Muscle of leg (tissue), 3 donors: ENCODE measurements at regions not wholly inside any gene's neighbourhood (a gene's known extent, or its start where the extent isn't known, plus 50 kb on each side); places are given as distances from the start of the nearest gene placed in this dataset.

ENCODE experiments used
- DNase-seq: peaks from one replicate; pipeline ENCODE4 v3.0.0; 2013
- H3K27ac ChIP-seq: one replicate; pipeline ENCODE4 v1.5.1; 2013; ENCODE audit warnings: mild to moderate bottlenecking, low read length, control low read depth
- H3K27me3 ChIP-seq: one replicate; pipeline ENCODE4 v1.6.1; 2013; ENCODE audit warnings: low read length; ENCODE audit not compliant: control insufficient read depth, insufficient read depth
- H3K36me3 ChIP-seq: one replicate; pipeline ENCODE4 v1.6.1; 2013; ENCODE audit warnings: low read length; ENCODE audit not compliant: control insufficient read depth, insufficient read depth
- H3K4me1 ChIP-seq: one replicate; pipeline ENCODE4 v1.6.1; 2013; ENCODE audit warnings: low read length; ENCODE audit not compliant: control insufficient read depth, insufficient read depth
- H3K4me3 ChIP-seq: one replicate; pipeline ENCODE4 v1.5.1; 2013; ENCODE audit warnings: low read length, control low read depth
- H3K9me3 ChIP-seq: replicated peaks from 2 replicates; pipeline ENCODE4 v1.6.1; 2013; ENCODE audit warnings: low read depth, low read length; ENCODE audit not compliant: control insufficient read depth
- WGBS: methylation state at CpG from one replicate; pipeline ENCODE4 v1.1.5; 2013; ENCODE audit warnings: missing lambda C conversion rate; ENCODE audit not compliant: insufficient coverage; 5-methylcytosine and 5-hydroxymethylcytosine counted together

GRCh38 chr7:12111422-12112405, 99.4 kb upstream of the TMEM106B start:
- DNase-seq: peak; percentile 27
- Histone ChIP-seq H3K4me3 (peak overlapping the region; percentile 23), H3K27ac (no peak overlapping the region), H3K9me3 (no peaks in the 10 kb centered on the region), H3K27me3 (peaks cover 8% of the 10 kb centered on the region), H3K4me1 (no peaks in the 10 kb centered on the region), H3K36me3 (no peaks in the 10 kb centered on the region)
- 4% methylated on average over 44 of the region's 47 CpGs for WGBS

- no peaks in the 10 kb centered on the region for H3K27me3 ChIP-seq
- WGBS: no CpG with 5 or more reads among the region's 2 CpGs
- no peaks in the 10 kb centered on the region for H3K9me3 ChIP-seq
- H3K27ac ChIP-seq: no peak overlapping the region
- H3K36me3 ChIP-seq: no peaks in the 10 kb centered on the region
- DNase-seq: no peak
- no peak overlapping the region for H3K4me3 ChIP-seq
- H3K4me1 ChIP-seq: no peaks in the 10 kb centered on the region
Observed at GRCh38 chr7:12117170-12117569, 93.9 kb upstream of the TMEM106B start.

GRCh38 chr7:12119620-12120303, 91.3 kb upstream of the TMEM106B start:
- Histone ChIP-seq H3K36me3 (no peaks in the 10 kb centered on the region), H3K27me3 (no peaks in the 10 kb centered on the region), H3K27ac (no peak overlapping the region), H3K4me1 (no peaks in the 10 kb centered on the region), H3K4me3 (no peak overlapping the region), H3K9me3 (no peaks in the 10 kb centered on the region)
- no CpG with 5 or more reads among the region's 4 CpGs for WGBS
- no peak for DNase-seq

GRCh38 chr7:12120632-12121031, 90.5 kb upstream of the TMEM106B start:
- Histone ChIP-seq H3K36me3 (no peaks in the 10 kb centered on the region), H3K9me3 (no peaks in the 10 kb centered on the region), H3K4me1 (no peaks in the 10 kb centered on the region), H3K4me3 (no peak overlapping the region), H3K27me3 (no peaks in the 10 kb centered on the region), H3K27ac (no peak overlapping the region)
- DNase-seq: no peak
- no CpG with 5 or more reads among the region's 1 CpG for WGBS

- Histone ChIP-seq H3K27me3 (no peaks in the 10 kb centered on the region), H3K36me3 (no peaks in the 10 kb centered on the region), H3K9me3 (no peaks in the 10 kb centered on the region), H3K4me3 (no peak overlapping the region), H3K4me1 (no peaks in the 10 kb centered on the region), H3K27ac (no peak overlapping the region)
- no peak for DNase-seq
- WGBS: no CpG with 5 or more reads among the region's 1 CpG
Observed at GRCh38 chr7:12123172-12123571, 87.9 kb upstream of the TMEM106B start.

- Histone ChIP-seq H3K9me3 (no peaks in the 10 kb centered on the region), H3K4me1 (no peaks in the 10 kb centered on the region), H3K27me3 (no peaks in the 10 kb centered on the region), H3K4me3 (no peak overlapping the region), H3K36me3 (no peaks in the 10 kb centered on the region), H3K27ac (no peak overlapping the region)
- DNase-seq: no peak
- WGBS: 79% methylated on average over 3 of the region's 6 CpGs
Observed at GRCh38 chr7:12124028-12124427, 87.1 kb upstream of the TMEM106B start.

- no peaks in the 10 kb centered on the region for H3K36me3 ChIP-seq
- H3K27me3 ChIP-seq: no peaks in the 10 kb centered on the region
- no peak for DNase-seq
Observed at GRCh38 chr7:12127455-12127854, 83.6 kb upstream of the TMEM106B start.

GRCh38 chr7:12130609-12131008, 80.5 kb upstream of the TMEM106B start:
- DNase-seq: no peak
- no peaks in the 10 kb centered on the region for H3K36me3 ChIP-seq
- no peaks in the 10 kb centered on the region for H3K4me1 ChIP-seq
- H3K9me3 ChIP-seq: no peaks in the 10 kb centered on the region
- H3K27ac ChIP-seq: no peak overlapping the region
- H3K4me3 ChIP-seq: no peak overlapping the region
- H3K27me3 ChIP-seq: no peaks in the 10 kb centered on the region

More at GRCh38 chr7:12127455-12127854, 83.6 kb upstream of the TMEM106B start:
- Histone ChIP-seq H3K4me3 (no peak overlapping the region), H3K9me3 (no peaks in the 10 kb centered on the region), H3K27ac (no peak overlapping the region), H3K4me1 (no peaks in the 10 kb centered on the region)

GRCh38 chr7:12131122-12131521, 80.0 kb upstream of the TMEM106B start:
- no peak for DNase-seq
- Histone ChIP-seq H3K27ac (no peak overlapping the region), H3K9me3 (no peaks in the 10 kb centered on the region)

GRCh38 chr7:12133865-12134264, 77.2 kb upstream of the TMEM106B start:
- Histone ChIP-seq H3K4me1 (no peaks in the 10 kb centered on the region), H3K27me3 (no peaks in the 10 kb centered on the region), H3K27ac (no peak overlapping the region), H3K4me3 (no peak overlapping the region), H3K36me3 (no peaks in the 10 kb centered on the region), H3K9me3 (no peaks in the 10 kb centered on the region)
- no peak for DNase-seq

More at GRCh38 chr7:12131122-12131521, 80.0 kb upstream of the TMEM106B start:
- Histone ChIP-seq H3K4me1 (no peaks in the 10 kb centered on the region), H3K4me3 (no peak overlapping the region), H3K27me3 (no peaks in the 10 kb centered on the region), H3K36me3 (no peaks in the 10 kb centered on the region)
